Glutamatergic neuron (in vitro differentiated cells): ENCODE measurements at regions not wholly inside any gene's neighbourhood (a gene's known extent, or its start where the extent isn't known, plus 50 kb on each side); places are given as distances from the start of the nearest gene placed in this dataset.

ENCODE experiments used
- DNase-seq: peaks from one replicate; pipeline ENCODE4 v3.0.0; 2022
- H3K27ac Mint-ChIP-seq: one replicate; pipeline ENCODE4 v1.8.0; 2020; ENCODE audit warnings: mild to moderate bottlenecking, mixed read lengths, inconsistent platforms; ENCODE audit not compliant: unreplicated experiment
- H3K27me3 Mint-ChIP-seq: one replicate; pipeline ENCODE4 v1.8.0; 2020; ENCODE audit warnings: mild to moderate bottlenecking, moderate library complexity, mixed read lengths, inconsistent platforms; ENCODE audit not compliant: unreplicated experiment
- H3K36me3 Mint-ChIP-seq: one replicate; pipeline ENCODE4 v1.8.0; 2020; ENCODE audit warnings: mild to moderate bottlenecking, mixed read lengths, inconsistent platforms; ENCODE audit not compliant: unreplicated experiment
- H3K4me1 Mint-ChIP-seq: one replicate; pipeline ENCODE4 v1.8.0; 2020; ENCODE audit warnings: mild to moderate bottlenecking, low read depth, mixed read lengths, inconsistent platforms; ENCODE audit not compliant: unreplicated experiment
- H3K4me3 Mint-ChIP-seq: one replicate; pipeline ENCODE4 v1.8.0; 2020; ENCODE audit warnings: mild to moderate bottlenecking, mixed read lengths, inconsistent platforms; ENCODE audit not compliant: unreplicated experiment
- H3K9me3 Mint-ChIP-seq: one replicate; pipeline ENCODE4 v1.8.0; 2020; ENCODE audit warnings: mild to moderate bottlenecking, moderate library complexity, mixed read lengths, inconsistent platforms; ENCODE audit not compliant: unreplicated experiment
- TF ChIP-seq, protein P1 (sequence below): fragments of 200-600 bp; sonication (generic); IDR thresholded peaks from one replicate; pipeline ENCODE4 v1.5.0; 2021; ENCODE audit not compliant: partially characterized antibody, unreplicated experiment

DNA sequence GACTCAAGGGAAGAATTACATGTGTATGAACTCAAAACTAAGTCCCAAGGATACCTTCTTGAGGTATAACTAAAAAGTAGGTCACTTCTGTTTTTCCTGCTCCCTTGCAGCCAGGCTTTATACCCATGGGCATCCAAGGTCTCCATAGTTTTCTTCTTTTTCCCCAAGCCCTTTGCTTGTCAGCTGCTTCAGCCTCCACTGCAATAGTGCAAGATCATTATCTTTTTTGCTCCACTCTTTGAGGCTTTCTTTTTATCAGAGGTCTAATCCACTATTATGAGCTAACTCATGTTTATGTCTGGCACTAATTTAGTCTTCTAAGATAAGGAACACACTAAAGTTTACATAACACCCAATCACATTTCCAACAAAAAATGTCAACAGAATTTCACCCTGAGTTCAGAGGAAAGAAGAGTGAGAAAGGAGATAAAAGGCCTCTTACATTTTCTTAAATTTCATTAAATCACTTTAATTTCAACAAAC, 121.2 kb upstream of the LSAMP start:
- no peak overlapping the region for H3K4me3 Mint-ChIP-seq
- H3K4me1 Mint-ChIP-seq = no peaks in the 10 kb centered on the region
- H3K9me3 Mint-ChIP-seq = no peaks in the 10 kb centered on the region
- H3K27me3 Mint-ChIP-seq = no peaks in the 10 kb centered on the region
- no peak overlapping the region for H3K27ac Mint-ChIP-seq
- DNase-seq = no peak
- TF ChIP-seq, protein P1, sequence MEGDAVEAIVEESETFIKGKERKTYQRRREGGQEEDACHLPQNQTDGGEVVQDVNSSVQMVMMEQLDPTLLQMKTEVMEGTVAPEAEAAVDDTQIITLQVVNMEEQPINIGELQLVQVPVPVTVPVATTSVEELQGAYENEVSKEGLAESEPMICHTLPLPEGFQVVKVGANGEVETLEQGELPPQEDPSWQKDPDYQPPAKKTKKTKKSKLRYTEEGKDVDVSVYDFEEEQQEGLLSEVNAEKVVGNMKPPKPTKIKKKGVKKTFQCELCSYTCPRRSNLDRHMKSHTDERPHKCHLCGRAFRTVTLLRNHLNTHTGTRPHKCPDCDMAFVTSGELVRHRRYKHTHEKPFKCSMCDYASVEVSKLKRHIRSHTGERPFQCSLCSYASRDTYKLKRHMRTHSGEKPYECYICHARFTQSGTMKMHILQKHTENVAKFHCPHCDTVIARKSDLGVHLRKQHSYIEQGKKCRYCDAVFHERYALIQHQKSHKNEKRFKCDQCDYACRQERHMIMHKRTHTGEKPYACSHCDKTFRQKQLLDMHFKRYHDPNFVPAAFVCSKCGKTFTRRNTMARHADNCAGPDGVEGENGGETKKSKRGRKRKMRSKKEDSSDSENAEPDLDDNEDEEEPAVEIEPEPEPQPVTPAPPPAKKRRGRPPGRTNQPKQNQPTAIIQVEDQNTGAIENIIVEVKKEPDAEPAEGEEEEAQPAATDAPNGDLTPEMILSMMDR = no peak
- H3K36me3 Mint-ChIP-seq = no peaks in the 10 kb centered on the region

DNA sequence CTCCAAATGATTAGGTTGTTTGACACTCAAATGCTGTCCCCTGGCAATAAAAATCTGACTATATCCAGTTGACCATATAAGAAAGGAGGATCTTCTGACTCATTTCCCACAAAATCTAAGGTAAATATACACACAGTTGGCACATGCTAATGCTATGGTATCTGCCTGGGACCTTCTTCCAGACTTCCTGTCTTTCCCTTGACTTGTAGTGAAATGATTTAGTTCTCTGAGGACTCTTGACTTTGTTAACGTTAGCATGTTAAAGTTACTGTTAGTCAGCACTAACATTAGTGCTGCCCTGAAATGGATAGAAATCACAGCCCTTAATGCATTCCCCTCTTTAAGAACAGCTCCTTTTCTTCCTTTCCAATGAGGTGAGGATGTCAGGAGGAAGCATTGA, 124.3 kb upstream of the LSAMP start:
- Mint-ChIP-seq H3K36me3 (peaks cover 6% of the 10 kb centered on the region), H3K4me3 (no peak overlapping the region), H3K27ac (no peak overlapping the region), H3K27me3 (peaks cover 2% of the 10 kb centered on the region), H3K9me3 (peaks cover 5% of the 10 kb centered on the region), H3K4me1 (no peaks in the 10 kb centered on the region)
- TF ChIP-seq, protein P1 = no peak
- no peak for DNase-seq

DNA sequence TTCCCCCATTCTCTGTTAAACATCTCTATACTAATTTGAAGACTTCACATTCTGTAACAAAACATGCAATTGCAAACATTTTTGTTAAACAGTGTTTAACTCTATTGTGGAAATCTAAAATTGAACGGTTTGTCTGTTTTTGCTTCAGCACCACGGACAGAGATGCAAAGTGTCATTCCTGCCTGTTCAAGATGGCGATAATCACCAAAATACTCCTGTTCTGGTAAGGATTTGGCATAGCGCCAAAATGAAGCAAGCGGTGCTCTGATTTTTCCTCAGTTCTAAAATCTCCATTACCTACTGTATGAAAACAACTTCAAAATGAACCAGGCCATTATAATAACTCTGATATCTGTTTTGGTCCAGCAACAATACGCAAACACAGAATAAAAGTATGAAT, 129.7 kb upstream of the TUSC7 start:
- H3K9me3 Mint-ChIP-seq = no peaks in the 10 kb centered on the region
- no peaks in the 10 kb centered on the region for H3K36me3 Mint-ChIP-seq
- H3K4me3 Mint-ChIP-seq = no peak overlapping the region
- no peak overlapping the region for H3K27ac Mint-ChIP-seq
- H3K27me3 Mint-ChIP-seq = peaks cover 2% of the 10 kb centered on the region
- no peaks in the 10 kb centered on the region for H3K4me1 Mint-ChIP-seq
- TF ChIP-seq, protein P1 = no peak
- DNase-seq = no peak

DNA sequence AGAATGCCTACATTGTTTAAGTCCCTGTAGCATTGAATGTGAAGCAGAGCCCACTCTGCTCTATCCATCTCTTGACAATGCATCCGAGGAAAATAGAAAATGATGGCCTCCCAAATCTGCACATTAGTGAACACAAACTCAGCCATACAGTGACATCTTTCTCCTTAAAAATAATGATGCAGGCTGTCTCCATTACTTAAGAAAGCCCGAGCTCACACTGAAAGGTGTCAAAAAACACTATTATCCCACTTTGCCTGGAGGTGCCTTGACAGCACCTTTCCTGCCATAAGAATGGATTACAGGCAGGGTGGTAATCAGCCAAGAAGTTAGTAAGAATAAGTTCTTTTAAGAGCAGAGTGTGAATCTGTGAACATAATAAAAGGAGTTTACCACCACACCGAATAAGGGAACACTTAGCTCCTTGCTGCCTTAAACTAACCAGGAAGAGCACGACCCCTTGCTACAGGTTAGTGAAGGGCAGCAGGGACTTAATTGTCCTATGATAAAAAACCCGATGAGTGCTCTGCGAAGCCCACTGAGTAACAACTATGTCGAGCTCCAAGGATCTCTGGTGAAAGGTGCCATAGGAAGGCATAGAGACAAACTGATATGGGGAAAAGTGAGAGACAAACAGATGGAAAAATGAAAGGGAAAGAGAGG, 123.2 kb upstream of the TUSC7 start:
- TF ChIP-seq, protein P1 = no peak
- H3K4me3 Mint-ChIP-seq = no peak overlapping the region
- H3K9me3 Mint-ChIP-seq = peaks cover 1% of the 10 kb centered on the region
- no peaks in the 10 kb centered on the region for H3K4me1 Mint-ChIP-seq
- peaks cover 2% of the 10 kb centered on the region for H3K27me3 Mint-ChIP-seq
- H3K36me3 Mint-ChIP-seq = no peaks in the 10 kb centered on the region
- DNase-seq = no peak
- H3K27ac Mint-ChIP-seq = no peak overlapping the region

DNA sequence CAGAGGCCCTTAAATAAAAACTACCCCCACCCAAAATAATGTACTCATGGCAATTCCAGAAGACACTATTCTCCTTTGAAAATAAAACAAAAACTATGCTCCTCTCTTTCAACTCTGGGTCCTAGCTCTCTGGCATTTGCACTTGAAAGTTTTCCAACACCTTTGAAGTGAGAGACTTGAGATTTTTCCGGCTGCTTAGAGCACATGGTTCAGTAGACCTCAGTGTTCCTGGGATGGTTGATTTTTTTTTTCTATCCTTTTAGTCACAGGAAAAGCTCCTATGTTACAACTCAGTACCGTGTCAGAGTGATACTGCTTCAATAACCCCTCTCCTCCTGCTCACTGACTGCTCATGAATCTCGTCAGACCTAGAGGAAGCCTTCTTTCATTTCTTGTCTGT, 118.3 kb upstream of the TUSC7 start:
- Mint-ChIP-seq H3K4me1 (no peaks in the 10 kb centered on the region), H3K27me3 (no peaks in the 10 kb centered on the region), H3K36me3 (no peaks in the 10 kb centered on the region), H3K4me3 (no peak overlapping the region), H3K9me3 (peaks cover 1% of the 10 kb centered on the region), H3K27ac (no peak overlapping the region)
- TF ChIP-seq, protein P1 = no peak
- DNase-seq = no peak
